ENCODE measurements at regions not wholly inside any gene's neighbourhood (a gene's known extent, or its start where the extent isn't known, plus 50 kb on each side); places are given as distances from the start of the nearest gene placed in this dataset.
"Not testable (repeated sequence)": the region's sequence is repeated elsewhere in the genome, so short reads cannot be mapped to it uniquely, and the experiment has no call there.

GRCh38 chr4:77263247-77263646 lies 106.2 kb downstream of the CCNG2 start (continued):
- TF ChIP-seq CTCF (IDR thresholded peaks at IDR 0.05; ENCODE audit: low read depth, low read length, missing input control) (no peak), EGR1 (IDR thresholded peaks at IDR 0.05; ENCODE audit: low read depth in 2 of 2) (no peak)

DNA sequence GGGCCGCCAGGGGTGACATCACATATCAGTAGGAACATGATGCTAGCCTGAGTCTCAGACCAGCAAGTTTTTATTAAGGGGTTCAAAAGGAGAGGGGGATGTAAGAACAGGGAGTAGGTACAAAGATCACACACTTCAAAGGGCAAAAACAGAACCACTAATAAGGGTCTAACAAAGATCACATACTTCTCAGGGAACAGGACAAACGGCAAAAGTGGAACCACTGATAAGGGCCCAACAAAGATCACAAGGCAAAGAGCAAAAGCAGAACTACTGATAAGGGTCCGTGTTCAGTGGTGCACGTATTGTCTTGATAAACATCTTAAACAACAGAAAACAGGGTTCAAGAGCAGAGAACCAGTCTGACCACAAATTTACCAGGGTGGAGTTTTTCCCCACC lies 107.0 kb downstream of the CCNG2 start:
- H3K27ac ChIP-seq (ENCODE audit: low read depth in 1 of 2, low read length in 2 of 2); H3K4me1 ChIP-seq (ENCODE audit: control insufficient read depth in 4 of 4, insufficient read depth in 4 of 4, low read length in 3 of 4); H3K27me3 ChIP-seq (ENCODE audit: control insufficient read depth in 4 of 4, insufficient read depth in 4 of 4, low read length in 3 of 4); H3K36me3 ChIP-seq (ENCODE audit: control insufficient read depth in 4 of 4, insufficient read depth in 3 of 4, low read depth in 1 of 4, low read length in 3 of 4); DNase-seq (ENCODE audit: low spot score); H3K9ac ChIP-seq (ENCODE audit: low read depth in 1 of 2, low read length in 2 of 2); H3K4me3 ChIP-seq (ENCODE audit: low read depth in 1 of 3, low read length in 3 of 3); H3K9me3 ChIP-seq (ENCODE audit: control insufficient read depth in 4 of 4, low read length in 3 of 4): not testable (repeated sequence)
- WGBS, result 29% methylated on average over 4 of the region's 4 CpGs

DNA sequence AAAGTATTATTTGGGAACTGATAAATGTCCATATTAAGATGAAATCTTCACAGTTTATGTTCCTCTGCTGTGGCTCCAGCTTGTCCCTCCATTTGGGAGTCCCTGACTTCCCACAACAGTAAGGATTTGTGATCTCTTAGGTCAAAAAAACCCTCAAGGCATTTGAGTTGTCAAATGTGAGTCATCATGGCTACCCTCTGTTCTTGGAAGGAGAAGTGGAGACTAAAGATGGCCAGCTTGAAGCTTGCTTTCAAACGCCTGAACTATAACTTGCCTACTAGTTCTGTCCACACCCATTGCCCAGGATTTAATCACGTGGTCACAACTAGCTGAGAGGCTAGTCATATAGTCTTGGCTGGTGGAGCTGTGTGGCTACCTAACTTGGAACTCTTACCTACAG lies 107.8 kb downstream of the CCNG2 start:
- WGBS, result 51% methylated on average over 2 of the region's 2 CpGs
- no peak for DNase-seq (ENCODE audit: low spot score)
- Histone ChIP-seq H3K9ac (ENCODE audit: low read depth in 1 of 2, low read length in 2 of 2) (no peak overlapping the region), H3K9me3 (ENCODE audit: control insufficient read depth in 4 of 4, low read length in 3 of 4) (peaks cover 0 to 4% (median 2%) of the 10 kb centered on the region in 4 donors), H3K4me1 (ENCODE audit: control insufficient read depth in 4 of 4, insufficient read depth in 4 of 4, low read length in 3 of 4) (no peaks in the 10 kb centered on the region), H3K4me3 (ENCODE audit: low read depth in 1 of 3, low read length in 3 of 3) (no peak overlapping the region), H3K27ac (ENCODE audit: low read depth in 1 of 2, low read length in 2 of 2) (no peak overlapping the region), H3K36me3 (ENCODE audit: control insufficient read depth in 4 of 4, insufficient read depth in 3 of 4, low read depth in 1 of 4, low read length in 3 of 4) (no peaks in the 10 kb centered on the region), H3K27me3 (ENCODE audit: control insufficient read depth in 4 of 4, insufficient read depth in 4 of 4, low read length in 3 of 4) (peaks cover 0 to 2% (median 0%) of the 10 kb centered on the region in 4 donors)
- TF ChIP-seq SP1 (IDR thresholded peaks at IDR 0.05) (no peak), CTCF (IDR thresholded peaks at IDR 0.05; ENCODE audit: low read depth, low read length, missing input control) (no peak), EGR1 (IDR thresholded peaks at IDR 0.05; ENCODE audit: low read depth in 2 of 2) (no peak), JUND (IDR thresholded peaks at IDR 0.05) (no peak), GABPA (IDR thresholded peaks at IDR 0.05 in 1 of 2, conservative IDR thresholded peaks at IDR 0.05 in 1 of 2) (no peak), FOXA2 (IDR thresholded peaks at IDR 0.05) (no peak), TAF1 (conservative IDR thresholded peaks at IDR 0.05) (no peak), HNF4G (IDR thresholded peaks at IDR 0.05) (no peak), RXRA (IDR thresholded peaks at IDR 0.05) (no peak), FOXA1 (IDR thresholded peaks at IDR 0.05) (no peak)

DNA sequence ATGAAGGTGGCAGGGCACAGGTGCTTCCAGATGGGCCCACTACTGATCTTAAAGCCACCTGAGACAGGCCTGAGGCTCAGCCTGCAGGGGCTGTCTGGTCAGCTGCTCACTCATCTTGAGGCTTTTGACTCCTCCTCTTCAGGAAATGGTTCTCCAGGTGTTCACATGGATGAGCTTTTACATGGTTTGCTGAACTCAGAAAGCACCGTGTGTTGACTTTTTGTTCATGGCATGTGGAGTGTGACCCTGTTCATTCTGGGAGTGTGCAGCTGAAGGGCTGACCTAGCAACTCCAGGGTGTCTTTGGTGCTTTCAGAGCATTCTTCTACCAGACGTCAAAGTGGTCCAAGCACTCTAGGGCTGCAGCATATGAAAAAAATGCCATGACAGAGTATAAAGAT lies 111.1 kb downstream of the CCNG2 start:
- Histone ChIP-seq H3K36me3 (ENCODE audit: control insufficient read depth in 4 of 4, insufficient read depth in 3 of 4, low read depth in 1 of 4, low read length in 3 of 4) (no peaks in the 10 kb centered on the region), H3K9me3 (ENCODE audit: control insufficient read depth in 4 of 4, low read length in 3 of 4) (peaks cover 0 to 4% (median 2%) of the 10 kb centered on the region in 4 donors), H3K27ac (ENCODE audit: low read depth in 1 of 2, low read length in 2 of 2) (no peak overlapping the region), H3K27me3 (ENCODE audit: control insufficient read depth in 4 of 4, insufficient read depth in 4 of 4, low read length in 3 of 4) (peaks cover 0 to 2% (median 0%) of the 10 kb centered on the region in 4 donors), H3K4me1 (ENCODE audit: control insufficient read depth in 4 of 4, insufficient read depth in 4 of 4, low read length in 3 of 4) (no peaks in the 10 kb centered on the region), H3K4me3 (ENCODE audit: low read depth in 1 of 3, low read length in 3 of 3) (no peak overlapping the region), H3K9ac (ENCODE audit: low read depth in 1 of 2, low read length in 2 of 2) (no peak overlapping the region)
- TF ChIP-seq TAF1 (conservative IDR thresholded peaks at IDR 0.05), result no peak
- no peak for TF ChIP-seq CTCF (IDR thresholded peaks at IDR 0.05; ENCODE audit: low read depth, low read length, missing input control)
- no peak for TF ChIP-seq FOXA1 (IDR thresholded peaks at IDR 0.05)
- no peak for DNase-seq (ENCODE audit: low spot score)
- WGBS, result 66% methylated on average over 2 of the region's 2 CpGs
